ENCODE measurements at regions not wholly inside any gene's neighbourhood (a gene's known extent, or its start where the extent isn't known, plus 50 kb on each side); places are given as distances from the start of the nearest gene placed in this dataset.

DNA sequence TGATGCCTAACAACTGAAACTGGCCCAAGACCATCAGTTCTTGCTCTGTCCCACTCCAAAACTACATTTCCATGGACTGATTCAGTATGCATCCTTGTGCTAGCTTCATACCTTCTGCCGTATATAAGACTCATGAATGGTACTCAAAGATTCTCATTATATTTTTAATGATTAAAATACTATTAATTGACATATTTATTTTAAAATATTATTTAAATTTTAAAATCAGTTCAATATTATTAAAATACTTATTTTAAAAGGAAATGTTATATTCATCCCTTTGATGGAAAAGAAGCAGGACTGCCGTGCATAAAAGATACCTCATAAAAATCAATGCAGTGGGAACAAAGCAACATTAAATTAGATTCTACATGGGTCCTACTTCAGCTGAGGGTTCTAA is 153.4 kb downstream of the AXIN2 start:
- TF ChIP-seq EZH2 (optimal IDR thresholded peaks at IDR 0.05; ENCODE audit: low read depth, low read length), result no peak
- TF ChIP-seq, protein P1, sequence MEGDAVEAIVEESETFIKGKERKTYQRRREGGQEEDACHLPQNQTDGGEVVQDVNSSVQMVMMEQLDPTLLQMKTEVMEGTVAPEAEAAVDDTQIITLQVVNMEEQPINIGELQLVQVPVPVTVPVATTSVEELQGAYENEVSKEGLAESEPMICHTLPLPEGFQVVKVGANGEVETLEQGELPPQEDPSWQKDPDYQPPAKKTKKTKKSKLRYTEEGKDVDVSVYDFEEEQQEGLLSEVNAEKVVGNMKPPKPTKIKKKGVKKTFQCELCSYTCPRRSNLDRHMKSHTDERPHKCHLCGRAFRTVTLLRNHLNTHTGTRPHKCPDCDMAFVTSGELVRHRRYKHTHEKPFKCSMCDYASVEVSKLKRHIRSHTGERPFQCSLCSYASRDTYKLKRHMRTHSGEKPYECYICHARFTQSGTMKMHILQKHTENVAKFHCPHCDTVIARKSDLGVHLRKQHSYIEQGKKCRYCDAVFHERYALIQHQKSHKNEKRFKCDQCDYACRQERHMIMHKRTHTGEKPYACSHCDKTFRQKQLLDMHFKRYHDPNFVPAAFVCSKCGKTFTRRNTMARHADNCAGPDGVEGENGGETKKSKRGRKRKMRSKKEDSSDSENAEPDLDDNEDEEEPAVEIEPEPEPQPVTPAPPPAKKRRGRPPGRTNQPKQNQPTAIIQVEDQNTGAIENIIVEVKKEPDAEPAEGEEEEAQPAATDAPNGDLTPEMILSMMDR (IDR thresholded peaks at IDR 0.05; ENCODE audit: low read length), result no peak
- TF ChIP-seq EZH2phosphoT487 (IDR thresholded peaks at IDR 0.05; ENCODE audit: low read length), result no peak
